ENCODE measurements at regions not wholly inside any gene's neighbourhood (a gene's known extent, or its start where the extent isn't known, plus 50 kb on each side); places are given as distances from the start of the nearest gene placed in this dataset.

DNA sequence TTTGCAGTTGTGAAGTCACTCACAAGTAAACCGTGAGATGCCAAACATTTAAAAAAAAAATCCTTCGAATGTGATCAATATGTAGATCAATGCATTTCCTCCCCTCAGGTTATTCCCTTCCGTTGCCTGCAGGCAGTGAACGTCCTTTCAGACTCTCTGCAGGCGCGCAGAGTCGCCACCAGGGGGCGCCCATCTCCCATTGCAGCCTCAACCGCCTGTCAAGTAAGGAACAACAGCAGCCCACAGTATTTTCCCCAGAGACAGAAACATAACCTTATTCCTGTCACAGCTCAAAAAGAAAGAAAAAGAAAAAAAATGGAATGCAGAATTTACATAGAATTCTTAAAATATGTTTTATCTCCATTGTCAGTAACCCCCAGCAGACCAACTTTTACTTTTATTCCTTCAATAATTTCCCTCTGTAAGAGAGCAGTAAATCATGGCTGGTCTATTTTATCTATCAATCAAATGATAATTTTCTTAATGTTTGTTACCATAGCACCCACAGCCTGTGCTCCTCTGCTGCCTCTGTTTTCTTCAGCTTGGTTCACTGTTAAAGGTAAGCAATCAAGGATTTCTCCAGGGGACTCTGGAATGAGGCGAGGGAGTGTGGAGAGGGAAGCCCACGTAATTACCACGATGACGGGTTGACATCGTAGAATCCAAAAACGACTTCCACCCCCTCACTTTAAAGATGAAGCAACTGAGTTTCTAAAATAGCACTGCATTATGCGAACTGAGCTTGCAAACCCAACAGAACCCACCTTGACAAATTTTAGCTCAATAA is 637.6 kb upstream of the ARGLU1 start:
- peak; percentile 44 to 53 for DNase-seq (ENCODE audit: low read depth in 2 of 2)

DNA sequence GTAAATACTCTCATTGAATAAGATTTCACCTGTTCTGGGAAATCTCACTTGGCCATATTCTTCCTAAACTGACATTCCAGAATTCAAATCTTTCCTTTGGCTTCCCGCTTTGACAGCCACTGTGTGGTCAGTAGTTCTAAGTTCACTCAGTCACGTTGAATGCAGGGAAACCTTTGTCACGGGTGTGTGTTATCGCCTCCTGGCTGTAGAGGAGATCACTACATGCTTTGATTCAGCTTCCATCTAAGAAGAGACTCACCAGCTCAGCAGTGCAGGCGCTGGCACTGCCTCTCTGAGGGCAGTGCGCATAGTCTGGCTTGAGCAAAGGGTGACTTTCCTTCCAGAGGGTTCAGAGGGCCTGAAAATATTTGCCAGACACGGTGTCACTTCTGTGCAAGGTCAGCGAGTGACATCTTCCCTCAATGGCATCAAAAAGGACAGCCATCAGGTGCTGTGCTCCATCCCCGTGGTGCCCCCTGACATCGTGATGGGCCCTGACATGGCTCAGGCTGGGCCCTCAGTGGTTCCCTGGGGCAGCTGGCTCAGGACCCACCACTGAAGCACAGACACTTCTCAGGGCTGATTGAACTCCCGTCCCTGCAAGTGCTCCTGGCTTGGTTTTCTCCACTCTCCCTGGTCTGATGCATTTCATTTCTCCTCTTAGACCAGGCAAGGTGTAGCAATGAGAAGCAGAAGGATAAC is 635.4 kb upstream of the ARGLU1 start:
- no peak for DNase-seq (ENCODE audit: low read depth in 2 of 2)

DNA sequence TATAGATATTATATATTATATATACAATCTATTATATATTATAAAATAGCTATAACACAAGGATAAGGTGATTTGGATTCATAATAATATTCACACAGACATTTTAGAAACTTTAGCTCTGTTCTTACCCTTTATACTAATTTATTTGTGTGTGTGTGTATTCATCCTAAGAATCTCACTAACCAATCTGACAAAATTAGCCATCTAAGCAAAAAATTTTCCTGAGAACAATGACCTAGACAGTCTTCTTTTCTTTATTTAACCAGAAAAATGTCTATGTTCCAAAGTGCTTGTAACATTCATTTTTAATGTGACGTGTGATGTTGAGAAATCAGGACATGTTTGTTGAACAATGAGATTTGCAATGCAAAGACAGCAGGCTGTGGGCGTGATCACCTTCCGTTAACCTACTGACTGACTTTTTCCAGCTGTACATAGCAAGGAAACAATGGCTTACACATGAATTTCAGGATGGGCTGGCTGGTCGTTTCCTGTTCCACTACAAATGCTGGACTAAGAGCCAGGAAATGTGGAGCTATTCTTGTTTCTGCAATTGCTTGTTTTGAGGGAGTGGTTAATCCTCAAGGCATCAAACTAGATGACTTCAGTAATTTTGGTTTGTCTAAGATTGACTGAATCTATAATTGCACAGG is 634.6 kb upstream of the ARGLU1 start:
- DNase-seq (ENCODE audit: low read depth in 2 of 2), result no peak

DNA sequence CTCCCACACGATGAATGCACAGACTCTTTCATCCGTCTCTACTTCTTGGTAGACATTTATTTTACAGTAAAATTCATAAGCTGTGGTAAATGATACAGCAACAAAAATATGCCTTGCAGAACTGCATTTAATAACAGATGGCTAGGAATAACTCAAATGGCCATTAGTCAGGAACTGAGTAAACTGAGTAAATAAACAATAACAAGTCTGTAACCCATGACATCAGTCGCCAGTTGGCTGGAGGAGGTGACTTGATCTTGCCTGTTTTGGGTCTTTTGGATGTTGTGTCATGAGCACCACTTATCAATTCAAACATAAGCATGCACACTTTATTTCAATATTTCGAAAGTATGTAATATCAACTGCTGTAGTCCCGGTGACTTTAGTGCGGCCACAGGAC is 632.6 kb upstream of the ARGLU1 start:
- DNase-seq (ENCODE audit: low read depth in 2 of 2), result no peak

DNA sequence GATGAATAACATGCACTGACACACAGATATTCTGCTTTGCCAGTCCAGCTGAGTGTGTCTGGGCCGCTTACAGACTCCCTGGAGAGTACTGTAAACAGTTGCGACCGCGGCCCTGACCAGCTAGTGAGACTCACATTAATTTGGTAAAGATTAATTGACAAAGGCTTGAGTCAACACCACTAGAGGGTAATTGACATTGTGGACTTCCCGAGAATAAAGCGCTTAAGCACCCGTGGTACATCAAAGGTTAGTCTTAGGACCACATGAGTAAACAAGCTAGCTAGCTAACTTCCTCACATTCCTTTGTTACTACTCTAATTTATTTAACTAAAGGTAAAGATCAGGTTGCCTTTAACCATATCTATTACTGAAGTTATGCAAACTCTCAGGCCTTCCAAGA is 624.4 kb upstream of the ARGLU1 start:
- no peak for DNase-seq (ENCODE audit: low read depth in 2 of 2)

DNA sequence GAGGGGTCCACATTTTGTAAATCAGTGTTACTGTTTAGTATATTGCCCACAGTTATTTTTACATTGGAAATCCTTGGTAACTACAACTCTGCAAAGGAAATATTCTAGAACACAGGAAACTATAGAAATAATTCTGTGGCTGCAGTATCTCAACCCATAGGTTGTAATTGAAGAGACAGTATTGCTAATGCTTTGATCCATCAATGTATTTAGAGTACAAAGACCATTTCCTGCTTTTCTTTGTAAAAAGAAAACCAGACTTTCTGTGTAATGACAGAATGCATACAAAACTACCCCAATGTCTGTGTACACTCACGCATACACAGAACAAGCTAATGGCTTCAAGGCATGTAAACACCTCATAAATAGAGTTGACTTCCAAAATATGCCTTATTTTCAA is 622.1 kb upstream of the ARGLU1 start:
- DNase-seq (ENCODE audit: low read depth in 2 of 2), result no peak

DNA sequence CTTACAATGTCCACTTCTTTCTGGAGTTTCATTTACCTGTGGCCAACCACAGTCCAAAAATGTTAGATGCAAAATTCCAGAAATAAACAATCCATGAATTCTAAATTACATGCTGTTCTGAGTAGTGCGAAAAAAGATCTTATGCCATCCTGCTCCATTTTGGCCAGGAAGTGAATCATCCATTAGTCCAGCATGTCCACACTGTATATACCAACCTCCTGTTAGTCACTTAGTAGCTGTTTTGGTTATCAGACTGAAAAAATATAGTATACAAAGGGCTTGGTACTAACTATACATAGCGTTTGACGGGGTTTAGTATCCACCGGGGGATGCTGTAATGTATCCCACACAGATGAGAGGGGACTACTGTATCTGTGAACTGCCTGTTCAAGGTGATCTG is 618.0 kb upstream of the ARGLU1 start:
- DNase-seq (ENCODE audit: low read depth in 2 of 2), result no peak

DNA sequence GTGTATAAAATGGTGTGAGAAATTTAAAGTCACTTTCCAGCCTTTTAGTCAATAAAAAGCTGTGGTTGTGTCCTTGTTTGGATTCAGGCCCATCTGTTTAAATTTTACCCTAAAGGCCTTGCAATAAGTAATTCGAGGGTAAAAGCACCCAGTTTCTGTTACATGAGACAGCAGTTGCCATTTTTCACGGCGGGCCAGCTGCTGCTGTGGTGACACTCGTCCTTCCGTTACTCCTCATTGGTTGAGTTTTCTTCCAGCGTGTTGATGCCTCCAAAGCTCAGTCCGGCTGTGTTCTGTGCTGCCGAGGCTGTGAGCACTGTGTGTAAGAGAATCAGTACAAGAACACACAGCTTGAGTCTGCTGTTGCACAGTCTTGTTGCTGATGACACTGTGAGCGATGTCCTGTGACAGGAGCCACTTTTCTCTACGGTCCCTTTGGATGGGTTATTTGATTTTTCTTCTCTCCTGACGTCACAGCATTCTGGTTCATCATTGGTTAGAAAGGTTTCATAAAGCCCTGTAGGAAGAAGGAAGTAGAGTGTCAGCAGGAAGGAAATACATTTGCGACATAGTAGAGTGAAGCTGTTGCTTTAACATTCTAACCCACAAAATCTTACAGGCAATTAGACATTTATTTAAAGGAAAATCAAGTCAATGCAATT is 602.5 kb upstream of the ARGLU1 start:
- DNase-seq (ENCODE audit: low read depth in 2 of 2), result no peak

DNA sequence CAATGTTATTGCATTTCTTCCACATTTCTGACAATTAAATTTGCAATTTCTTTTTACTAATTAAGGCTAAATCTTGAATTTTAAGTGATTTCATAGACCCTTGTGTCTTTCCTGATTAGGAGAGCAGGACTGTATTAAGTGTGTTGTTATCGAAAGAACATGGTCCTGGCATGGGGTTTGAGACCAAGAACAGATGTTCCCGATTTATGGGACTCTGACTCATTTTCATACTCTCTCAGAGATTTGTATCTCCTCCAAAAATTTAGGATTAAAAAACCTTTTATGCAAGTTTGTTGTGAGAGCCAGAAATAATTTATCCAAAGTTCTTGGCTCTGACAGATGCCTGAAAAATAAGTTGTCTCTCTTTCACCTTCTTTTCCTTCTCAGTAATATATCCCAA is 589.3 kb upstream of the ARGLU1 start:
- DNase-seq (ENCODE audit: low read depth in 2 of 2), result no peak

DNA sequence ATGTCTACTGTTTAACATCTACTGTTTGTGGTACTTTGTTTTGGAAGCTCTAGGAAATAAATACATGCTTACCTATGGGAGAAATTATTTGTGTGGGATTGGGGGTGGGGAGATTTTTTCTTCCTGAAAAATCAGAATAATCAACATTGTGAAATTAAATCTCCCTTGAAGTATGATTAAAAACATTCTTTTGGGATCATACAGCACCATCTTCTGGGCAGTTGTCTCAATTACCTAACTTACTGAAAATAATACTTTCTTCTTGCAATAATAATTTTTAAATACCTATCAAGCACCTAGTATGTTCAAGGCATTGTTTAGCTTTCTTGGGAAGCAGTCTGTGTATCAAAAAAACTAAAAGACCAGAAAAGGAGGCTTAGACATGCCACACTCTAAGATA is 576.5 kb upstream of the ARGLU1 start:
- DNase-seq (ENCODE audit: low read depth in 2 of 2), result no peak

DNA sequence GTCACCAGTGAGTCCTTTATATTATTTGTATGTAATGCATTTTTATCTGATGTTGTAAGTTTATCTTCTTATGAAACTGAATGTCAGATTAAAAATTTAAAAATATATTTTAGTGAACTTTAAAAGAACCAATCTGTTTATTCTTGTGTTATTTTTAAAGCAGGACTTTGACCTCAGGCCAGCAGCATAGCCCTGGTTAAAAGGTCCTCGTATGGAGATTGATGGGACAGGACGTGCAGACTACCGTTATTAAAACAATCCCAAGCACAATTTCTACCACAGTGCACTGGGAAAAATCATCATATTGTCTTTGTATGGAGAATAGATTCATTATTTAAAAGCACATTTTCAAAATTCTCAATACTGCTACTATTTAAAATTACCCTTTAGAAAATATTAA is 573.8 kb upstream of the ARGLU1 start:
- no peak for DNase-seq (ENCODE audit: low read depth in 2 of 2)

DNA sequence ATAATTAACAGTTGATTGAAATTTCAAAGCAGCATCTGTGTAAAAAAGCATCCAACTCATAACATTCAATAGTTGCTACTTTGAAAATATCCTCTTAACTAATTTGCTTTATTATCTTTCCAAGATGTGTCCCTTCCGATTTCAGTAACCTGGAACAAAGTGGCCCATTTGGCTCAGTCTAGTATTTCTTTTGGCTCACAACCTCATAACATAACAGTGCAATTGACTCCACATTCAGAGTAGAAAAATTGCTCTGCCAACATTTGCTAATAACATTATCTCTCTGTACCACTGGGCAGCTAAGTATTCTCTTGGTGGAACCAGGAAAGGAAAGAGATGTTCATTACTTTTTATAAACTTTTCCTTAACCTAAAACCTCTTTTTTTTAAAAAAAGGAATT is 571.1 kb upstream of the ARGLU1 start:
- DNase-seq (ENCODE audit: low read depth in 2 of 2), result no peak

DNA sequence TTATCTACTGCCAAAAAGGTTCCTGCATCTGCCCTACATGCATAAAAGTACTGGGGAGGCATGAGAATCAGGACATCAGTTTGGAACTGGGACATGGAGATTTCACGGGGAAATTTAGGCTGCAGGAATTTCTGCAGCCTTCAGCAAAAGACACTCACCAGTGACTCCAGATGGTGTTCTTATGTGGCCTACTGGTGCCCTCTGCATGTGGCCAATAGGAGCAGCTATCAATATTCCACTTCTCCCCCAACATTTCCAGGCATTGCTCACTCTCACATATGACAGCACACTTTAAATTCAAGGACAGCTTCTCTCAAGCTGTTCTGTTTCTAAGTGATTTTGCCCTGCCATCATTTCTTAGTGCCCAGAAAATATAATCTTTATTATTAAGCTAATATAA is 570.5 kb upstream of the ARGLU1 start:
- no peak for DNase-seq (ENCODE audit: low read depth in 2 of 2)

DNA sequence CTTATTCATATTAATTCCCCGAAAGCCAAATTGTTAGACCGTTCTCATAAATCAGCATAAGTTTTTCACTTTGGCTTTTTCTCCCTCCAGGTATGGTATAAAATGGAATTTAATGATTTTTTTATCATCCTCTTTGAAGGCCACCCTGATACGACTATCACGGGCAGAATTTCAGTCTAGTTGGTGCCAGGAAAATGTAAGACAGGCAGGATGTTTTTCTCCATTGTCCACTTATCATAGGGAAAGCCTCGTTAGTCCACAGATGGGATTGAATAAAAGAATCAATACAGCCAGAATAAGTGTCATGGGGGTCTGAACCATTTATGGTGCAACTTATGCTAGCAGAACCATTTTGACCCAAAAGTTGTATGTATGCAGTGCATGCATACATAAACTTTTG is 566.0 kb upstream of the ARGLU1 start:
- DNase-seq (ENCODE audit: low read depth in 2 of 2), result no peak

DNA sequence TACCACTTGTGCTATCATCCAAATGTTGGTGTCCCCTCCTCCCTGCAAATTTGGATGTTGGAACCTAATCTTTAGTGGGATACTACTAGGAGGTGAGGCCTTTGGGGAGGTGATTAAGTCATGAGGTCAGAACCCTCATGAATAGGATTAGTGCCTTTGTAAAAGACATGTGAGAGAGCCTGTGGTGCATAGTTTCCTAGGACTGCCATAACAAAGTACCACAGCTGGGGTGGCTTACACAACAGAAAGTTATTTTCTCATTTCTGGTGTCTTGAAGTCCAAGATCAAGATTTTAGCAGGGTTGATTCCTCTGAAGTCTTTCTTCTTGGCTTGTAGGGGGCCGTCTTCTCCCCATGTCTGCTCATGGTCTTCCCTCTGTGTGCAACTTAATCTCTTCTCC is 562.6 kb upstream of the ARGLU1 start:
- DNase-seq (ENCODE audit: low read depth in 2 of 2), result no peak

DNA sequence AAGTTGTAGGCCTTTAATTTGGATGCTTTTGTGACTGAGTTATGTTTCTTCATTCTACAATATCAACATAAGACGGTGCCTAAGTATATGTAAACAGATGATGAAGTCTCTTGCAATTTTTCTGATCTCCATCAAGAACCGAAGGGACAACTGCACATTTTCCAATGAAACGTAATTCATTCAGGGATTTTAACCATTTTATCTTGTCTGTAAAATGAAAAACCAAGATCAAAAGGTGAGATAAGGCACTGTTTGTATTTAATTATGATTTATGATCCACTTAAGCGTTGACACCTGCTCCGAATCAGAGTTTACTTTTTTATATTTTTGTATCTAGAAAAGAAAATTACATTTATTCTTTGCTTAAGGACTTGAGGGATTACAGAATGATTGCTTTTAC is 556.8 kb upstream of the ARGLU1 start:
- no peak for DNase-seq (ENCODE audit: low read depth in 2 of 2)

DNA sequence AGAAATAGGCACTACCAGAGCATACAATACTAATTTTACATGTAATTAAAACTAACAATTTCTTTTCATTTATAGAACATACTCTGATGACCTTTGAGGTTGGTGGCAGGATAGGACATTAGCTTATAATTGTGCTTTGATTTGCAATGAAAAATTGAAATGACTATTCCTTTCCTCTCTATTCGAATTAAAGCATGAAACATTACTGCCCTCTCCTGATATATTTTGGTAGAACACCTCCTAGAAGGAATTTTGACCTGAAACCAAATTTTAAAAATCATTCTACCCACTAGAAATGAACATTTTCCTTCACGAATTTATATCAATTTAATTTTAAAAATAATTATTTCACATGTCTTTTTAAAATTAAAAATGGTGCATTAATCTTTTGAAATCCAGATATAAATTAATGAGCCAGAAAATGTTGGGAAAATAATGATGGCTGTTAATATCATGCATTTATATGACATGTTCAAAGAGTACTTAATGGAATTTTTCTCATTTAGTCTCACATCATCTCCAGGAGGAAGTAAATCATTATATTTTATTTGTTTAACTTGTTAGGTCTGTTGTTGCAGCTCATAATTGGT is 556.3 kb upstream of the ARGLU1 start:
- DNase-seq (ENCODE audit: low read depth in 2 of 2), result no peak

DNA sequence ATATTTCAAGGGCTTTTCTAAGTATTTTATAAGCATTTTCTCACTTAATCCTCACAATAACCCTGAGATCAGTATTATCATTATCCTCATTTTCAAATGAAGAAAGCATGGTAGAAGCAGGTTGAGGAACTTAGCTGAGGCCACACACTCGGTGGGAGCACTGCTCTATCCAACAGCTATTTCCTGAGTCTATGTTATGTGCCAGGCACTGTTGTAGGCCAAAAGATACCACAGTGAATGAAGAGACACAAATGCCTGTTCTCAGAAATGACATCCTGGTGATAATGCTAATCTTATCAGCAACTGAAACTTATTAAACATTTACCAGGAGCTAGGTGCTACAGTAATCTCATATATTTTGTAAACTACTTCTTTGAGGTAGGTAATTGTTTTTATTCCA is 553.9 kb upstream of the ARGLU1 start:
- no peak for DNase-seq (ENCODE audit: low read depth in 2 of 2)

DNA sequence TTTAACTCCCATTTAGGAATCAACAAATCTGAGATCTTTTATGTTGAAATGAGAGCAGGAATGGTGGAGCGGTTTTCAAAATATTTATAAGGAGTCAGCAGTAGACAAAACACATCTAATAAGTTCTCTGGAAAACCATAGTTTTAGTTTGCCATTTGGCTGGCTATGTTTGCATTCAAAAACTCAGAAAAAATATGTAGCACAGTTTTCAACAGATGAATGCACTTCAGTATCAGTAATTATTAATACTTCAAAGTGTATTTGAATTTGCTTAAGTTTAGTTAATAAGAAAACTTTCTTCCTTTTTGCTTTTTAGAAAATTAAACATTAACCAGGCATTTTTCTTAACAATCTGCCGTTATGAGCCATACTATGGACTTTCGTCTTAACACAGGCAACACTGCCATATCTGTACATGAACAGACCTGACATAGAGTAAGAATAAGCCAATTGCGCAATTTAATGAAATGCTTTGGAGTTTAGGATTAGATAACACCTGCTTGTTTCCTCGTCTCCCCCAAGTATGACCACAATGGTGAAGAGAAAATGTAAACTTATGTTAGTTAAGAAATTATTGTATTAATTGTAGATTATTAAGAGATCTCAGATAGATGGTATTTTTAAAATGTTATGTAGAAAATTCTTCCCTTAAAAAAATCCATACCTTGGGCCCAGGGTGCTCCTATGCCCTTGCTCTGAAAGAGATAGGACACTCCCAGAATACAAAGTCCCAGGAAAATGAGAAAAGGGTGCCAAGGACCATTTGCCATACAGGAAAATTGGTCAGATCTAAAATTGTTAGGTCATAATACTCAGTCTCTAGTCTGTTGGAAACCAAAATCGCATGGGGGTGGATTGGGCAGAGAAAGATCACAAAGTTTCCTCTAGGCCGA is 552.3 kb upstream of the ARGLU1 start:
- no peak for DNase-seq (ENCODE audit: low read depth in 2 of 2)

DNA sequence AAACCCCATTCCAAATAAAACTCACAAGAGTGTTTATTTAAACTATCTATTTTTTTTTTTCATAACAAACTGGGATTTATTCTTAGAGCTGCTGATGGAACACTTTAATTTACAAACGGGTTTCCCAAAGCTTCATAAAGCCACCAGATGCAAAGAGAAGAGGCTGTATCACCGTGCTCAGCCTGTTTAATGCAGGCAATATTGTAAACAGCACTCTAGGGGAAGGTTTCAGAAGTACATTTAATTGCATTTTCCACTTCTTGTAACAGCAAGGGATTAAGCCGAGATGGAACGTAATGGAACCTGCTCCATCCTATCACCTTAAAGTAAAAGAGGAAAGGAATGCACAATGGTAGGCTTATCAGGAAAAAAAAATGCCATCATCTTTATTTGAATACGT is 550.6 kb upstream of the ARGLU1 start:
- no peak for DNase-seq (ENCODE audit: low read depth in 2 of 2)

DNA sequence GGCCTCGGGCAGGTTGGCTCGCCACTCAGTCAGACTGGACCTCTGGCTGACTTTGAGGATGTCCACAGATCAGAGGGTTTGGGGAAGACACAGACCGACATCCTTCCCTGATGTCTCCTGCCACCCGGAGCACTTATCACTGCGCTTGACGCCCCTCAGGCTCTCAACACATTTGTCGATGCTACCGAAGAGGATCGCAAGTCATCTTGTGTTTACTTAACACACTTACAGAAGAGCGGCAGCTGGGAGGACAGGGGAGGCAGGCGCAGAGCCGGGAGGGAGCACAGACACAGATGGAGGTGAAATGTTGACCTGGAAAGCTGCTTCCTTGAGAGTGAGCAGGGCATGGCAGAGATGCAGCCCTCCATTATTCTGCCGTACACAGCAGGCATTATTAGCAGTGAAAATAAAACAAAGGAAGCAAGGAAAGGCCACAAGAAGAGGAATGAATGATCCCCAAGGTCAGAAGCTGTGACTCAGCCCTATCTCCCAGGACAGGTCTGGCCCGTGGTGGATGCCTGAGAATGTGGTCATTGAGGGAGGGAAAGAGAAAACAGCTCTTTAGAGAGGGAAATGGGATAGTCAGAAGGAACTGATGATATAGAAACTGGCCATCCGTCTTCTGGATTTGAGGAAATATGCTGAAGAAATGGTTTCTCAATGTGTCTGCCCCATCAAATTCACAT is 549.5 kb upstream of the ARGLU1 start:
- DNase-seq (ENCODE audit: low read depth in 2 of 2), result no peak
